Tibial nerve (tissue), 4 donors: ENCODE measurements at regions not wholly inside any gene's neighbourhood (a gene's known extent, or its start where the extent isn't known, plus 50 kb on each side); places are given as distances from the start of the nearest gene placed in this dataset.

Experiments
- EP300 ChIP-seq, 2 donors: sonication (generic); formaldehyde crosslinking; IDR thresholded peaks; one replicate each; pipeline ENCODE4 v1.6.1; 2017; ENCODE audit warnings: antibody characterized with exemption in 2 of 2, mild to moderate bottlenecking in 1 of 2
- POLR2A ChIP-seq, 2 donors: fragments of 450-650 bp; IDR thresholded peaks; one replicate each; pipeline ENCODE4 v1.6.1; 2017; ENCODE audit warnings: antibody characterized with exemption in 2 of 2, mild to moderate bottlenecking in 2 of 2, moderate library complexity in 2 of 2
- TF ChIP-seq, protein P1 (sequence below), 5 experiments: fragments of 200-600 bp in 3 of 5; fragments of 450-650 bp in 2 of 5; sonication (generic) in 3 of 5; IDR thresholded peaks; one replicate each; pipeline ENCODE4 v1.5.1; 2016 to 2019; ENCODE audit warnings: antibody characterized with exemption in 5 of 5, mild to moderate bottlenecking in 3 of 5, moderate library complexity in 2 of 5

DNA sequence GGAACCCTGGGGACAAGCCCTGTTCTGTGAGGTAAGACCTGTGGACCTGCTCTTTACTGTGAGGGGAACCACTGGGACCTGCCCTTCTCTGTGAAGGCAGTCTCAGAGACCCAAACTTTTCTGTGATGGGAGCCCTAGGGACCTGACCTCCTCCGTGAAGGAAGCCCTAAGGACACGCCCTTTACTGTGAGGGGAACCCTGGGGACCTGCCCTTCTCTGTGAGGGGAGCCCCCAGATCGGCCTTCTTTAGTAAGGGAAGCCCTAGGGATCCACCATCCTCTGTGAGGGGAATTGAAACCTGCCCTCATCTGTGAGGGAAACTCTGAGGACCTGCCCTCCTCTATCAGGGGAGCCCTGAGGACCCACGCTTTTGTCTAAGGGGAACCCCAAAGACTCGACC is 343.5 kb downstream of the UQCRFS1 start:
- TF ChIP-seq, protein P1, sequence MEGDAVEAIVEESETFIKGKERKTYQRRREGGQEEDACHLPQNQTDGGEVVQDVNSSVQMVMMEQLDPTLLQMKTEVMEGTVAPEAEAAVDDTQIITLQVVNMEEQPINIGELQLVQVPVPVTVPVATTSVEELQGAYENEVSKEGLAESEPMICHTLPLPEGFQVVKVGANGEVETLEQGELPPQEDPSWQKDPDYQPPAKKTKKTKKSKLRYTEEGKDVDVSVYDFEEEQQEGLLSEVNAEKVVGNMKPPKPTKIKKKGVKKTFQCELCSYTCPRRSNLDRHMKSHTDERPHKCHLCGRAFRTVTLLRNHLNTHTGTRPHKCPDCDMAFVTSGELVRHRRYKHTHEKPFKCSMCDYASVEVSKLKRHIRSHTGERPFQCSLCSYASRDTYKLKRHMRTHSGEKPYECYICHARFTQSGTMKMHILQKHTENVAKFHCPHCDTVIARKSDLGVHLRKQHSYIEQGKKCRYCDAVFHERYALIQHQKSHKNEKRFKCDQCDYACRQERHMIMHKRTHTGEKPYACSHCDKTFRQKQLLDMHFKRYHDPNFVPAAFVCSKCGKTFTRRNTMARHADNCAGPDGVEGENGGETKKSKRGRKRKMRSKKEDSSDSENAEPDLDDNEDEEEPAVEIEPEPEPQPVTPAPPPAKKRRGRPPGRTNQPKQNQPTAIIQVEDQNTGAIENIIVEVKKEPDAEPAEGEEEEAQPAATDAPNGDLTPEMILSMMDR (IDR thresholded peaks at IDR 0.05): no peak
- TF ChIP-seq EP300 (IDR thresholded peaks at IDR 0.05): no peak
- TF ChIP-seq POLR2A (IDR thresholded peaks at IDR 0.05): no peak
